ENCODE measurements at regions not wholly inside any gene's neighbourhood (a gene's known extent, or its start where the extent isn't known, plus 50 kb on each side); places are given as distances from the start of the nearest gene placed in this dataset.
A peak's percentile ranks its signal among the peaks of the same experiment; 100 is the strongest.

DNA sequence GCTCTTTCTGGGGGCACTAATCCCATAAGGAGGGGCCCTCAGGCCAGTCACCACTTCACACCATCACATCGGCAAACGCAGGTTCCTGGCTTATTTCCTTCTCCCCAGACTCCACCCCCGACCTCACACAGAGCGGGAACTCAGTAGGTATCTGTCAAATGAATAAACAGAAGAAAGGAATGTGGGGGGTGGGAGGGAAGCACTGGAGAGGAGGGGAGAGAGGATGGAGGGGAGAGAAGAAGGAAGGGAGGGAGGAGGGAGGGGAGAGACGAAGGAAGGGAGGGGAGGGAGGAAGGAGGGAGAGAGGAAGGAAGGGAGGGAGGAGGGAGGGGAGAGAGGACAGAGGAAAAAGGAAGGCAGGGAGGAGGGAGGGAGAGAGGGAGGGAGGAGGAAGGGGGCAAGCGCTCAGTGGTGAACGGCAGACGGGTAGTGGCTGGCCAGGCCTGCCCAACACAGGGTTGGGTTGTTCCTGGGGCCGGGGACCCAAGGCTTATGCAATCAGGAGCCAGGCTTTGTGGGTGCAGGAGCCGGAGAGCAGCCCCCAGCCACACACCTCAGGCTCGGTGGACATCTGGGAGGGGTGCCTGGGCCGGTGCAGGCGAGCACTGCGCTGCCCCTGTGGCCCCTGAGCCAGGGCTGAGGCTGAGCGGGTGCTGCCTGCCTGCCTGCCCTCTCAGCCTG, 52.6 kb upstream of the FBRSL1 start (continued):
- TF ChIP-seq ZNF664 (tag by site-specific recombination; IDR thresholded peaks at IDR 0.05) = no peak
- TF ChIP-seq ZNF132 (tag by site-specific recombination; IDR thresholded peaks at IDR 0.05; ENCODE audit: borderline replicate concordance) = no peak
- no peak for TF ChIP-seq ZNF112 (tag by site-specific recombination; IDR thresholded peaks at IDR 0.05)
- TF ChIP-seq ZNF350 (tag by site-specific recombination; IDR thresholded peaks at IDR 0.05) = no peak
- TF ChIP-seq ZNF341 (tag by site-specific recombination; IDR thresholded peaks at IDR 0.05; ENCODE audit: low read depth) = peak; percentile 41; the same call in 1 of the 2 replicates
- peak; percentile 67 for TF ChIP-seq ZIC2 (tag by site-specific recombination; IDR thresholded peaks at IDR 0.05)
- no peak for TF ChIP-seq SCRT1 (tag by site-specific recombination; IDR thresholded peaks at IDR 0.05; ENCODE audit: borderline replicate concordance)
- no peak for TF ChIP-seq ZXDB (tag by site-specific recombination; IDR thresholded peaks at IDR 0.05)
- no peak for TF ChIP-seq ZNF544 (tag by site-specific recombination; IDR thresholded peaks at IDR 0.05)
- TF ChIP-seq ZNF707 (tag by site-specific recombination; IDR thresholded peaks at IDR 0.05) = no peak
- no peak for TF ChIP-seq SP3 (tag by site-specific recombination; IDR thresholded peaks at IDR 0.05)
- TF ChIP-seq, protein P1, sequence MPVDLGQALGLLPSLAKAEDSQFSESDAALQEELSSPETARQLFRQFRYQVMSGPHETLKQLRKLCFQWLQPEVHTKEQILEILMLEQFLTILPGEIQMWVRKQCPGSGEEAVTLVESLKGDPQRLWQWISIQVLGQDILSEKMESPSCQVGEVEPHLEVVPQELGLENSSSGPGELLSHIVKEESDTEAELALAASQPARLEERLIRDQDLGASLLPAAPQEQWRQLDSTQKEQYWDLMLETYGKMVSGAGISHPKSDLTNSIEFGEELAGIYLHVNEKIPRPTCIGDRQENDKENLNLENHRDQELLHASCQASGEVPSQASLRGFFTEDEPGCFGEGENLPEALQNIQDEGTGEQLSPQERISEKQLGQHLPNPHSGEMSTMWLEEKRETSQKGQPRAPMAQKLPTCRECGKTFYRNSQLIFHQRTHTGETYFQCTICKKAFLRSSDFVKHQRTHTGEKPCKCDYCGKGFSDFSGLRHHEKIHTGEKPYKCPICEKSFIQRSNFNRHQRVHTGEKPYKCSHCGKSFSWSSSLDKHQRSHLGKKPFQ (tag by site-specific recombination; IDR thresholded peaks at IDR 0.05) = peak; percentile 76; the same call in 1 of the 2 replicates
- 0 out of 2 replicates have a peak, but pooled peaks have one; percentile 20 for TF ChIP-seq ZFHX2 (tag by site-specific recombination; conservative IDR thresholded peaks at IDR 0.05)
- no peak for TF ChIP-seq ZNF133 (tag by site-specific recombination; IDR thresholded peaks at IDR 0.05)
- no peak for TF ChIP-seq MEIS1 (CRISPR knock-in tag; IDR thresholded peaks at IDR 0.05; ENCODE audit: borderline replicate concordance)
- TF ChIP-seq ZNF114 (tag by site-specific recombination; IDR thresholded peaks at IDR 0.05) = no peak
- TF ChIP-seq ZNF292 (tag by site-specific recombination; IDR thresholded peaks at IDR 0.05; ENCODE audit: borderline replicate concordance, low read depth) = no peak
- no peak for TF ChIP-seq ZNF624 (tag by site-specific recombination; IDR thresholded peaks at IDR 0.05)
- no peak for TF ChIP-seq KLF7 (tag by site-specific recombination; IDR thresholded peaks at IDR 0.05; ENCODE audit: borderline replicate concordance)
- TF ChIP-seq ZNF704 (tag by site-specific recombination; IDR thresholded peaks at IDR 0.05) = no peak
- TF ChIP-seq ZNF558 (tag by site-specific recombination; IDR thresholded peaks at IDR 0.05) = no peak
- TF ChIP-seq ZNF16 (tag by site-specific recombination; IDR thresholded peaks at IDR 0.05; ENCODE audit: low read depth) = no peak
- TF ChIP-seq HOXD13 (CRISPR knock-in tag; IDR thresholded peaks at IDR 0.05; ENCODE audit: borderline replicate concordance) = no peak
- TF ChIP-seq WT1 (tag by site-specific recombination; IDR thresholded peaks at IDR 0.05) = peak; percentile 78
- TF ChIP-seq ZNF311 (tag by site-specific recombination; IDR thresholded peaks at IDR 0.05; ENCODE audit: borderline replicate concordance) = no peak
- TF ChIP-seq ZNF391 (tag by site-specific recombination; IDR thresholded peaks at IDR 0.05; ENCODE audit: borderline replicate concordance, low read depth) = no peak
- no peak for TF ChIP-seq ZNF521 (tag by site-specific recombination; IDR thresholded peaks at IDR 0.05)
- TF ChIP-seq SP2 (tag by site-specific recombination; IDR thresholded peaks at IDR 0.05) = peak; percentile 62
- no peak for TF ChIP-seq MYNN (tag by site-specific recombination; IDR thresholded peaks at IDR 0.05; ENCODE audit: borderline replicate concordance)
- no peak for TF ChIP-seq MZF1 (tag by site-specific recombination; IDR thresholded peaks at IDR 0.05; ENCODE audit: borderline replicate concordance)
- TF ChIP-seq, protein P2, sequence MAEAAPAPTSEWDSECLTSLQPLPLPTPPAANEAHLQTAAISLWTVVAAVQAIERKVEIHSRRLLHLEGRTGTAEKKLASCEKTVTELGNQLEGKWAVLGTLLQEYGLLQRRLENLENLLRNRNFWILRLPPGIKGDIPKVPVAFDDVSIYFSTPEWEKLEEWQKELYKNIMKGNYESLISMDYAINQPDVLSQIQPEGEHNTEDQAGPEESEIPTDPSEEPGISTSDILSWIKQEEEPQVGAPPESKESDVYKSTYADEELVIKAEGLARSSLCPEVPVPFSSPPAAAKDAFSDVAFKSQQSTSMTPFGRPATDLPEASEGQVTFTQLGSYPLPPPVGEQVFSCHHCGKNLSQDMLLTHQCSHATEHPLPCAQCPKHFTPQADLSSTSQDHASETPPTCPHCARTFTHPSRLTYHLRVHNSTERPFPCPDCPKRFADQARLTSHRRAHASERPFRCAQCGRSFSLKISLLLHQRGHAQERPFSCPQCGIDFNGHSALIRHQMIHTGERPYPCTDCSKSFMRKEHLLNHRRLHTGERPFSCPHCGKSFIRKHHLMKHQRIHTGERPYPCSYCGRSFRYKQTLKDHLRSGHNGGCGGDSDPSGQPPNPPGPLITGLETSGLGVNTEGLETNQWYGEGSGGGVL (tag by site-specific recombination; IDR thresholded peaks at IDR 0.05) = peak; percentile 87
- TF ChIP-seq PATZ1 (tag by site-specific recombination; IDR thresholded peaks at IDR 0.05) = 0 out of 2 replicates have a peak, but pooled peaks have one; percentile 16
- no peak for TF ChIP-seq ZSCAN18 (tag by site-specific recombination; IDR thresholded peaks at IDR 0.05)
- TF ChIP-seq ZNF335 (tag by site-specific recombination; conservative IDR thresholded peaks at IDR 0.05) = no peak

All from HEK293 (cell line).